HL-60 (cell line): ENCODE measurements at regions not wholly inside any gene's neighbourhood (a gene's known extent, or its start where the extent isn't known, plus 50 kb on each side); places are given as distances from the start of the nearest gene placed in this dataset.

Experiments used
- REST ChIP-seq: IDR thresholded peaks from 2 replicates; pipeline ENCODE4 v1.6.1; 2012; ENCODE audit warnings: low read depth; ENCODE audit not compliant: insufficient replicate concordance
- TF ChIP-seq, protein P1 (sequence below): IDR thresholded peaks from one replicate; pipeline ENCODE4 v1.5.1; 2011; ENCODE audit warnings: low read length, control low read depth, inconsistent platforms; ENCODE audit not compliant: insufficient read depth

GRCh38 chr1:218507355-218508002, 162.3 kb downstream of the TGFB2 start:
- no peak for TF ChIP-seq REST
- TF ChIP-seq, protein P1, sequence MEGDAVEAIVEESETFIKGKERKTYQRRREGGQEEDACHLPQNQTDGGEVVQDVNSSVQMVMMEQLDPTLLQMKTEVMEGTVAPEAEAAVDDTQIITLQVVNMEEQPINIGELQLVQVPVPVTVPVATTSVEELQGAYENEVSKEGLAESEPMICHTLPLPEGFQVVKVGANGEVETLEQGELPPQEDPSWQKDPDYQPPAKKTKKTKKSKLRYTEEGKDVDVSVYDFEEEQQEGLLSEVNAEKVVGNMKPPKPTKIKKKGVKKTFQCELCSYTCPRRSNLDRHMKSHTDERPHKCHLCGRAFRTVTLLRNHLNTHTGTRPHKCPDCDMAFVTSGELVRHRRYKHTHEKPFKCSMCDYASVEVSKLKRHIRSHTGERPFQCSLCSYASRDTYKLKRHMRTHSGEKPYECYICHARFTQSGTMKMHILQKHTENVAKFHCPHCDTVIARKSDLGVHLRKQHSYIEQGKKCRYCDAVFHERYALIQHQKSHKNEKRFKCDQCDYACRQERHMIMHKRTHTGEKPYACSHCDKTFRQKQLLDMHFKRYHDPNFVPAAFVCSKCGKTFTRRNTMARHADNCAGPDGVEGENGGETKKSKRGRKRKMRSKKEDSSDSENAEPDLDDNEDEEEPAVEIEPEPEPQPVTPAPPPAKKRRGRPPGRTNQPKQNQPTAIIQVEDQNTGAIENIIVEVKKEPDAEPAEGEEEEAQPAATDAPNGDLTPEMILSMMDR, result no peak
